ENCODE measurements at regions not wholly inside any gene's neighbourhood (a gene's known extent, or its start where the extent isn't known, plus 50 kb on each side); places are given as distances from the start of the nearest gene placed in this dataset.

GRCh38 chr7:41058986-41059741 is 643.7 kb downstream of the INHBA start:
- Histone ChIP-seq H3K36me3 (no peaks in the 10 kb centered on the region), H3K27ac (no peak overlapping the region), H3K27me3 (no peaks in the 10 kb centered on the region), H3K9ac (no peak overlapping the region), H4K20me1 (no peaks in the 10 kb centered on the region), H3K9me3 (peaks cover 10% of the 10 kb centered on the region), H3K4me3 (no peak overlapping the region), H3K4me1 (no peaks in the 10 kb centered on the region), H3K4me2 (no peak overlapping the region)
- no peak for TF ChIP-seq Cebpa-rat (IDR thresholded peaks at IDR 0.05)

- Histone ChIP-seq H3K36me3 (no peaks in the 10 kb centered on the region), H3K27ac (no peak overlapping the region), H3K4me2 (no peak overlapping the region), H3K9ac (no peak overlapping the region), H4K20me1 (no peaks in the 10 kb centered on the region), H3K4me3 (no peak overlapping the region), H3K9me3 (peaks cover 10% of the 10 kb centered on the region), H3K27me3 (no peaks in the 10 kb centered on the region), H3K4me1 (no peaks in the 10 kb centered on the region)
- TF ChIP-seq Cebpa-rat (IDR thresholded peaks at IDR 0.05) = no peak
Measured at GRCh38 chr7:41054960-41055661, 647.8 kb downstream of the INHBA start.

GRCh38 chr7:41053820-41054219 is 649.1 kb downstream of the INHBA start:
- Histone ChIP-seq H3K4me2 (no peak overlapping the region), H3K27me3 (no peaks in the 10 kb centered on the region), H3K4me3 (no peak overlapping the region), H4K20me1 (no peaks in the 10 kb centered on the region), H3K9ac (no peak overlapping the region), H3K9me3 (peaks cover 10% of the 10 kb centered on the region), H3K4me1 (no peaks in the 10 kb centered on the region), H3K27ac (no peak overlapping the region), H3K36me3 (no peaks in the 10 kb centered on the region)
- TF ChIP-seq Cebpa-rat (IDR thresholded peaks at IDR 0.05) = no peak

- Histone ChIP-seq H3K4me2 (no peak overlapping the region), H3K36me3 (no peaks in the 10 kb centered on the region), H3K4me1 (no peaks in the 10 kb centered on the region), H3K27me3 (no peaks in the 10 kb centered on the region), H3K9ac (no peak overlapping the region), H3K9me3 (peaks cover 6% of the 10 kb centered on the region), H4K20me1 (no peaks in the 10 kb centered on the region), H3K4me3 (no peak overlapping the region), H3K27ac (no peak overlapping the region)
- no peak for TF ChIP-seq Cebpa-rat (IDR thresholded peaks at IDR 0.05)
Measured at GRCh38 chr7:41052736-41053135, 650.2 kb downstream of the INHBA start.

GRCh38 chr7:41052201-41052600 is 650.7 kb downstream of the INHBA start:
- H3K4me3 ChIP-seq = no peak overlapping the region
- H4K20me1 ChIP-seq = no peaks in the 10 kb centered on the region
- H3K4me2 ChIP-seq = no peak overlapping the region
- no peaks in the 10 kb centered on the region for H3K27me3 ChIP-seq
- no peaks in the 10 kb centered on the region for H3K4me1 ChIP-seq
- 0 out of 2 replicates have a peak, but pooled peaks cover under 1% of the 10 kb centered on the region for H3K9me3 ChIP-seq
- no peak overlapping the region for H3K9ac ChIP-seq
- TF ChIP-seq Cebpa-rat (IDR thresholded peaks at IDR 0.05) = no peak
- H3K27ac ChIP-seq = no peak overlapping the region
- no peaks in the 10 kb centered on the region for H3K36me3 ChIP-seq

- Histone ChIP-seq H3K4me2 (no peak overlapping the region), H3K36me3 (no peaks in the 10 kb centered on the region), H3K9ac (no peak overlapping the region), H3K4me1 (no peaks in the 10 kb centered on the region), H3K27me3 (no peaks in the 10 kb centered on the region), H3K27ac (no peak overlapping the region), H3K4me3 (no peak overlapping the region), H3K9me3 (no peaks in the 10 kb centered on the region), H4K20me1 (no peaks in the 10 kb centered on the region)
- no peak for TF ChIP-seq Cebpa-rat (IDR thresholded peaks at IDR 0.05)
Measured at GRCh38 chr7:41051535-41051934, 651.4 kb downstream of the INHBA start.

GRCh38 chr7:41051062-41051461 is 651.8 kb downstream of the INHBA start:
- no peak for TF ChIP-seq Cebpa-rat (IDR thresholded peaks at IDR 0.05)
- Histone ChIP-seq H3K36me3 (no peaks in the 10 kb centered on the region), H3K4me3 (no peak overlapping the region), H3K9me3 (no peaks in the 10 kb centered on the region), H3K4me1 (no peaks in the 10 kb centered on the region), H3K27ac (no peak overlapping the region), H3K9ac (no peak overlapping the region), H3K4me2 (no peak overlapping the region), H4K20me1 (no peaks in the 10 kb centered on the region), H3K27me3 (no peaks in the 10 kb centered on the region)

- Histone ChIP-seq H3K36me3 (no peaks in the 10 kb centered on the region), H3K4me3 (no peak overlapping the region)
Measured at GRCh38 chr7:41048771-41049170, 654.1 kb downstream of the INHBA start.

GRCh38 chr7:41047789-41048191 is 655.1 kb downstream of the INHBA start:
- H3K27ac ChIP-seq = no peak overlapping the region
- no peak overlapping the region for H3K4me3 ChIP-seq
- H3K4me2 ChIP-seq = no peak overlapping the region
- no peaks in the 10 kb centered on the region for H3K36me3 ChIP-seq
- no peak overlapping the region for H3K9ac ChIP-seq
- no peaks in the 10 kb centered on the region for H3K27me3 ChIP-seq
- no peaks in the 10 kb centered on the region for H3K4me1 ChIP-seq
- no peaks in the 10 kb centered on the region for H4K20me1 ChIP-seq
- no peak for TF ChIP-seq Cebpa-rat (IDR thresholded peaks at IDR 0.05)
- peaks cover 8% of the 10 kb centered on the region for H3K9me3 ChIP-seq

More at GRCh38 chr7:41048771-41049170, 654.1 kb downstream of the INHBA start:
- H3K4me2 ChIP-seq = no peak overlapping the region
- no peak overlapping the region for H3K9ac ChIP-seq
- H3K4me1 ChIP-seq = no peaks in the 10 kb centered on the region
- H4K20me1 ChIP-seq = no peaks in the 10 kb centered on the region
- no peak for TF ChIP-seq Cebpa-rat (IDR thresholded peaks at IDR 0.05)
- no peaks in the 10 kb centered on the region for H3K9me3 ChIP-seq
- H3K27me3 ChIP-seq = no peaks in the 10 kb centered on the region
- H3K27ac ChIP-seq = no peak overlapping the region

- Histone ChIP-seq H3K27ac (no peak overlapping the region), H3K4me3 (no peak overlapping the region), H3K36me3 (no peaks in the 10 kb centered on the region), H4K20me1 (no peaks in the 10 kb centered on the region), H3K4me1 (no peaks in the 10 kb centered on the region), H3K9me3 (peaks cover 8% of the 10 kb centered on the region), H3K9ac (no peak overlapping the region), H3K27me3 (no peaks in the 10 kb centered on the region), H3K4me2 (no peak overlapping the region)
- no peak for TF ChIP-seq Cebpa-rat (IDR thresholded peaks at IDR 0.05)
Measured at GRCh38 chr7:41047211-41047610, 655.7 kb downstream of the INHBA start.
